OCI-LY7 (cell line): ENCODE measurements at regions not wholly inside any gene's neighbourhood (a gene's known extent, or its start where the extent isn't known, plus 50 kb on each side); places are given as distances from the start of the nearest gene placed in this dataset.
"Not testable (repeated sequence)": the region's sequence is repeated elsewhere in the genome, so short reads cannot be mapped to it uniquely, and the experiment has no call there.

ENCODE experiments used
- BruUV-seq: library from RNA; stranded (reverse); fragments of 400-500 nt; replicated peaks from 2 replicates; lab custom pipeline; 2021; lab: Mats Ljungman, UMichigan
- CTCF ChIA-PET: fragments of 300-600 bp; sonication (Branson Sonifier 250); formaldehyde crosslinking; loops from one replicate; lab custom pipeline; 2022; ENCODE audit warnings: antibody characterized with exemption; ENCODE audit not compliant: unreplicated experiment; lab: Charles Lee
- POLR2A ChIA-PET: fragments of 300-600 bp; sonication (Branson Sonifier 250); formaldehyde crosslinking; loops from one replicate; lab custom pipeline; 2022; ENCODE audit warnings: antibody characterized with exemption; lab: Charles Lee
- DNase-seq: peaks from one replicate; pipeline ENCODE4 v3.0.0-alpha.2; 2015; ENCODE audit warnings: low spot score
- H2AFZ ChIP-seq: fragments of 200-600 bp; sonication (generic), shearing (Covaris generic); 2 replicates; pipeline ENCODE4 v1.6.1; 2014; ENCODE audit warnings: mild to moderate bottlenecking, antibody characterized with exemption, low read length, moderate library complexity
- H3K27ac ChIP-seq: fragments of 200-600 bp; sonication (generic); 2 replicates; pipeline ENCODE4 v1.5.1; 2014; ENCODE audit warnings: mixed run types, low read depth, mild to moderate bottlenecking, moderate library complexity, low read length, inconsistent platforms; ENCODE audit not compliant: poor library complexity, severe bottlenecking
- H3K36me3 ChIP-seq: fragments of 200-600 bp; sonication (generic); 2 replicates; pipeline ENCODE4 v1.6.1; 2014; ENCODE audit warnings: mild to moderate bottlenecking, antibody characterized with exemption, low read length, moderate library complexity, mixed read lengths; ENCODE audit not compliant: insufficient read depth
- H3K4me1 ChIP-seq: fragments of 200-600 bp; sonication (generic); 2 replicates; pipeline ENCODE4 v1.5.1; 2014; ENCODE audit warnings: mild to moderate bottlenecking, low read length; ENCODE audit not compliant: insufficient read depth, poor library complexity, severe bottlenecking
- H3K4me2 ChIP-seq: fragments of 200-600 bp; sonication (generic); 2 replicates; pipeline ENCODE4 v1.6.1; 2014; ENCODE audit warnings: mild to moderate bottlenecking, low read length
- H3K4me3 ChIP-seq: fragments of 200-600 bp; sonication (generic); 2 replicates; pipeline ENCODE4 v1.5.1; 2014; ENCODE audit warnings: mild to moderate bottlenecking, low read depth, low read length; ENCODE audit not compliant: poor library complexity, severe bottlenecking
- H3K79me2 ChIP-seq: fragments of 200-600 bp; sonication (generic); 2 replicates; pipeline ENCODE4 v1.6.1; 2016; ENCODE audit warnings: low read depth, mild to moderate bottlenecking, low read length, moderate library complexity, mixed read lengths; ENCODE audit not compliant: insufficient read depth
- H3K9me2 ChIP-seq: fragments of 200-600 bp; sonication (generic); 2 replicates; pipeline ENCODE4 v1.6.1; 2016; ENCODE audit warnings: mild to moderate bottlenecking, low read length, mixed read lengths; ENCODE audit not compliant: insufficient read depth
- H3K9me3 ChIP-seq: fragments of 200-600 bp; sonication (generic); 2 replicates; pipeline ENCODE4 v1.6.1; 2014; ENCODE audit warnings: mild to moderate bottlenecking, mixed run types, low read length, mixed read lengths
- H4K20me1 ChIP-seq: fragments of 200-600 bp; sonication (generic); 2 replicates; pipeline ENCODE4 v1.6.1; 2014; ENCODE audit warnings: mild to moderate bottlenecking, antibody characterized with exemption, low read length, moderate library complexity, mixed read lengths; ENCODE audit not compliant: insufficient read depth
- EZH2phosphoT487 ChIP-seq: fragments of 200-600 bp; sonication (generic); IDR thresholded peaks from 2 replicates; pipeline ENCODE4 v1.6.1; 2018; ENCODE audit warnings: low read depth, borderline replicate concordance, mild to moderate bottlenecking, mixed run types, antibody characterized with exemption, low read length, moderate library complexity, mixed read lengths
- intact Hi-C: fragments of 100-400 bp; cut with micrococcal nuclease; formaldehyde crosslinking; loops from one replicate; pipeline ENCODE4 v1.10.0; 2022; ENCODE audit not compliant: unreplicated experiment
- TF ChIP-seq, protein P1 (sequence below): fragments of 200-600 bp; sonication (generic); conservative IDR thresholded peaks from 2 replicates; pipeline ENCODE4 v1.5.1; 2014; ENCODE audit warnings: mild to moderate bottlenecking, antibody characterized with exemption, low read length, moderate library complexity, mixed read lengths

- DNase-seq, result no peak
- H3K4me2 ChIP-seq, result no peak overlapping the region
- no peak overlapping the region for H3K4me3 ChIP-seq
- H3K9me3 ChIP-seq, result no peaks in the 10 kb centered on the region
- no peaks in the 10 kb centered on the region for H3K36me3 ChIP-seq
- H4K20me1 ChIP-seq, result no peaks in the 10 kb centered on the region
- no peaks in the 10 kb centered on the region for H3K4me1 ChIP-seq
- ChIA-PET CTCF (no interaction called here), POLR2A (no interaction called here)
- H2AFZ ChIP-seq, result no peak overlapping the region
- no peak overlapping the region for H3K27ac ChIP-seq
- TF ChIP-seq, protein P1, sequence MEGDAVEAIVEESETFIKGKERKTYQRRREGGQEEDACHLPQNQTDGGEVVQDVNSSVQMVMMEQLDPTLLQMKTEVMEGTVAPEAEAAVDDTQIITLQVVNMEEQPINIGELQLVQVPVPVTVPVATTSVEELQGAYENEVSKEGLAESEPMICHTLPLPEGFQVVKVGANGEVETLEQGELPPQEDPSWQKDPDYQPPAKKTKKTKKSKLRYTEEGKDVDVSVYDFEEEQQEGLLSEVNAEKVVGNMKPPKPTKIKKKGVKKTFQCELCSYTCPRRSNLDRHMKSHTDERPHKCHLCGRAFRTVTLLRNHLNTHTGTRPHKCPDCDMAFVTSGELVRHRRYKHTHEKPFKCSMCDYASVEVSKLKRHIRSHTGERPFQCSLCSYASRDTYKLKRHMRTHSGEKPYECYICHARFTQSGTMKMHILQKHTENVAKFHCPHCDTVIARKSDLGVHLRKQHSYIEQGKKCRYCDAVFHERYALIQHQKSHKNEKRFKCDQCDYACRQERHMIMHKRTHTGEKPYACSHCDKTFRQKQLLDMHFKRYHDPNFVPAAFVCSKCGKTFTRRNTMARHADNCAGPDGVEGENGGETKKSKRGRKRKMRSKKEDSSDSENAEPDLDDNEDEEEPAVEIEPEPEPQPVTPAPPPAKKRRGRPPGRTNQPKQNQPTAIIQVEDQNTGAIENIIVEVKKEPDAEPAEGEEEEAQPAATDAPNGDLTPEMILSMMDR, result no peak
- TF ChIP-seq EZH2phosphoT487, result no peak
- intact Hi-C loops, result no loop called here
- no peaks in the 10 kb centered on the region for H3K79me2 ChIP-seq
- no TSS peak for BruUV-seq
- H3K9me2 ChIP-seq, result no peaks in the 10 kb centered on the region
These were observed 196.8 kb upstream of the PTPRZ1 start for GRCh38 chr7:121676168-121676567.

DNA sequence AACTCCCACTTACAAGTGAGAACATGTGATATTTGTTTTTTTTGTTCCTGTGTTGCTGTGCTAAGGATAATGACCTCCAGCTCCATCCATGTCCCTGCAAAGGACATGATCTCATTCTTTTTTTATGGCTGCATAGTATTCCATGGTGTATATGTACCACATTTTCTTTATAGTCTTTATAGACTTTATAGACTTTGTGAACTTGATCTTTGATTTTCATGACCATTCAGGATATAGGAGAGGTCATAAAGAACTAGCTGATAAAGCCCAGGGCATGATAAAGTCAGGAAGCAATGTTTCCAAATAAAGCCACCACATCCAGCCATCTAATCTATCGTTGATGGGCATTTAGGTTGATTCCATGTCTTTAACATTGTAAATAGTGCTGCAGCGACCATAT is 198.5 kb upstream of the PTPRZ1 start:
- H3K9me3 ChIP-seq, H3K4me1 ChIP-seq, H2AFZ ChIP-seq, H3K9me2 ChIP-seq, DNase-seq, BruUV-seq, H3K36me3 ChIP-seq, H3K79me2 ChIP-seq, CTCF ChIA-PET, intact Hi-C loops, H3K27ac ChIP-seq, H4K20me1 ChIP-seq, H3K4me2 ChIP-seq, H3K4me3 ChIP-seq: not testable (repeated sequence)
- POLR2A ChIA-PET, result interaction anchor here (0.6 kb wide), 1 partner anchor 54 kb away, joined by 3 read pairs; no protein-coding TSS in a partner anchor

- ChIA-PET CTCF (no interaction called here), POLR2A (no interaction called here)
- Histone ChIP-seq H3K4me1 (no peaks in the 10 kb centered on the region), H3K79me2 (no peaks in the 10 kb centered on the region), H3K27ac (no peak overlapping the region), H3K9me2 (no peaks in the 10 kb centered on the region), H4K20me1 (no peaks in the 10 kb centered on the region), H3K4me3 (no peak overlapping the region), H2AFZ (no peak overlapping the region), H3K36me3 (no peaks in the 10 kb centered on the region), H3K9me3 (no peaks in the 10 kb centered on the region), H3K4me2 (no peak overlapping the region)
- intact Hi-C loops, result no loop called here
- no peak for TF ChIP-seq EZH2phosphoT487
- TF ChIP-seq, protein P1, result no peak
- DNase-seq, result no peak
- BruUV-seq, result no TSS peak
These were observed 203.8 kb upstream of the PTPRZ1 start for GRCh38 chr7:121669144-121669543.
